ENCODE measurements at regions not wholly inside any gene's neighbourhood (a gene's known extent, or its start where the extent isn't known, plus 50 kb on each side); places are given as distances from the start of the nearest gene placed in this dataset.

- no peak for TF ChIP-seq CTCF (IDR thresholded peaks at IDR 0.05)
Observed at GRCh38 chr9:36779582-36779981, 206.9 kb downstream of the MELK start.

DNA sequence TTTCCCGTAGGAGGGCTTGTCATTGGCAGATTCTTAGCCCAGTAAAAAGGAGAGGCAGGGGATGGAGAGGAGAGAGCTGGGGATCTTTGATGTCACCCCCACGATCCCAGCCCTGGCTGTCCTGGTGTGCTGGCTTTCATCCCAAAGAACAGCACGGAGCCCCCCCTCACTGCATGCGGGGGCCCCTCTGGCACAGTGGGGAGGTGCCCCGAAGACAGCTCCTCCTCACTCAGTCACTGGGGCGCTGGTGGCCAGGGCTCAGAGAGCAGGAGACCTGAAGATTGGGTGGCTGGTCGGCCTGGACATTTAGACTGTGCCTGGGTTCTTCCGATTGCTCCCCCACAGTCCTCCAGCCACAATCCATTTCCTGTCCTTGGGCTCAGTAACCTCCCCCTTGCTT, 207.5 kb downstream of the MELK start:
- no peak for TF ChIP-seq CTCF (IDR thresholded peaks at IDR 0.05)

DNA sequence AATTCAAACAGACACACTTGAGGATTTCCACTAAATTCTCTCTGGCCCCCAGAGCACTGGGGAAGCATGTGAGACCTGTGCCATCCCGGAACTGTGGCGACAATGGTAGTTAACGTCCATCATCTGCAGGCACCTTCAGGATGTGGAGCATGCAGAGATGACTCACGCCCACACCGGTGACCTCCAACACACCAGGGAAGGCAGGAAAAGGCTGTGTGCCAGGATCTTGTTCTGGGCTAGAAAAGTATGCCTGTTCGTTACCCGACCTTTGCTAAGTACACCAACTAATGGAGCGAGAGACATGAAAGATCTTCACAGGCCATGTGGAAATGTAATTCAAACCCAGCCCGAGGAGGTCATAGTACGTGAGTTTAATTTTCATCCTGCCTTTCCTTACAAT, 208.8 kb downstream of the MELK start:
- no peak for TF ChIP-seq CTCF (IDR thresholded peaks at IDR 0.05)
